Activated T-helper 1 cell treated with anti-CD3 and anti-CD28 coated beads, Interleukin-2, amount 50 U/mL, for 16 hours (primary cell): ENCODE measurements at regions not wholly inside any gene's neighbourhood (a gene's known extent, or its start where the extent isn't known, plus 50 kb on each side); places are given as distances from the start of the nearest gene placed in this dataset.

ENCODE experiments used
- DNase-seq, 2 donors: peaks; one replicate each; pipeline ENCODE4 v3.0.0-alpha.2; 2020; ENCODE audit warnings: low read depth in 1 of 2, low spot score in 1 of 2

GRCh38 chr15:91711384-91712033, 142.0 kb upstream of the SLCO3A1 start:
- DNase-seq: no peak

- no peak for DNase-seq
Observed at GRCh38 chr15:91712286-91712685, 141.2 kb upstream of the SLCO3A1 start.

- no peak for DNase-seq
Observed at GRCh38 chr15:91716536-91716935, 137.0 kb upstream of the SLCO3A1 start.

GRCh38 chr15:91717811-91718210, 135.7 kb upstream of the SLCO3A1 start:
- DNase-seq: no peak

GRCh38 chr15:91723959-91724358, 129.5 kb upstream of the SLCO3A1 start:
- no peak for DNase-seq

GRCh38 chr15:91733661-91734060, 119.8 kb upstream of the SLCO3A1 start:
- DNase-seq: no peak

GRCh38 chr15:91737151-91737818, 116.2 kb upstream of the SLCO3A1 start:
- DNase-seq: no peak

- DNase-seq: no peak
Observed at GRCh38 chr15:91741986-91742385, 111.5 kb upstream of the SLCO3A1 start.

GRCh38 chr15:91751611-91752010, 101.9 kb upstream of the SLCO3A1 start:
- no peak for DNase-seq

GRCh38 chr15:91752081-91752785, 101.3 kb upstream of the SLCO3A1 start:
- no peak for DNase-seq

- no peak for DNase-seq
Observed at GRCh38 chr15:91759560-91759959, 93.9 kb upstream of the SLCO3A1 start.

GRCh38 chr15:91765660-91766059, 87.8 kb upstream of the SLCO3A1 start:
- no peak for DNase-seq

GRCh38 chr15:91769476-91769875, 84.0 kb upstream of the SLCO3A1 start:
- DNase-seq: no peak

- DNase-seq: no peak
Observed at GRCh38 chr15:91769894-91770293, 83.6 kb upstream of the SLCO3A1 start.

GRCh38 chr15:91776104-91776503, 77.4 kb upstream of the SLCO3A1 start:
- no peak for DNase-seq

GRCh38 chr15:91779960-91780359, 73.5 kb upstream of the SLCO3A1 start:
- DNase-seq: no peak

GRCh38 chr15:91780387-91780786, 73.1 kb upstream of the SLCO3A1 start:
- no peak for DNase-seq

- DNase-seq: no peak
Observed at GRCh38 chr15:91782221-91782620, 71.3 kb upstream of the SLCO3A1 start.

- no peak for DNase-seq
Observed at GRCh38 chr15:91783008-91783407, 70.5 kb upstream of the SLCO3A1 start.

- no peak for DNase-seq
Observed at GRCh38 chr15:91783451-91783850, 70.1 kb upstream of the SLCO3A1 start.

- no peak for DNase-seq
Observed at GRCh38 chr15:91784973-91785709, 68.4 kb upstream of the SLCO3A1 start.

- DNase-seq: no peak
Observed at GRCh38 chr15:91787198-91787597, 66.3 kb upstream of the SLCO3A1 start.
